ENCODE measurements at regions not wholly inside any gene's neighbourhood (a gene's known extent, or its start where the extent isn't known, plus 50 kb on each side); places are given as distances from the start of the nearest gene placed in this dataset.
"Not testable (repeated sequence)": the region's sequence is repeated elsewhere in the genome, so short reads cannot be mapped to it uniquely, and the experiment has no call there.

- DNase-seq: no peak
These were observed 88.0 kb upstream of the NAMPT start for GRCh38 chr7:106372595-106373318.

GRCh38 chr7:106372126-106372525, 87.3 kb upstream of the NAMPT start:
- no peak for DNase-seq

GRCh38 chr7:106371629-106372028, 86.8 kb upstream of the NAMPT start:
- peak in 1 of 3 experiments; percentile 19 for DNase-seq

GRCh38 chr7:106370542-106370941, 85.8 kb upstream of the NAMPT start:
- no peak for DNase-seq

- no peak for DNase-seq
These were observed 85.0 kb upstream of the NAMPT start for GRCh38 chr7:106369816-106370215.

- no peak for DNase-seq
These were observed 84.6 kb upstream of the NAMPT start for GRCh38 chr7:106369352-106369751.

GRCh38 chr7:106367664-106368063, 82.9 kb upstream of the NAMPT start:
- DNase-seq: no peak

GRCh38 chr7:106367018-106367420, 82.2 kb upstream of the NAMPT start:
- DNase-seq: peak; percentile 35 to 73 (median 53)

GRCh38 chr7:106365252-106366005, 80.6 kb upstream of the NAMPT start:
- DNase-seq: no peak

GRCh38 chr7:106362507-106362906, 77.7 kb upstream of the NAMPT start:
- not testable (repeated sequence) for DNase-seq

GRCh38 chr7:106358103-106358663, 73.4 kb upstream of the NAMPT start:
- no peak for DNase-seq

- no peak for DNase-seq
These were observed 72.9 kb upstream of the NAMPT start for GRCh38 chr7:106357675-106358074.

- no peak for DNase-seq
These were observed 70.0 kb upstream of the NAMPT start for GRCh38 chr7:106354822-106355221.

GRCh38 chr7:106353944-106354343, 69.2 kb upstream of the NAMPT start:
- no peak for DNase-seq

- DNase-seq: no peak
These were observed 63.4 kb upstream of the NAMPT start for GRCh38 chr7:106348231-106348630.

- no peak for DNase-seq
These were observed 62.5 kb upstream of the NAMPT start for GRCh38 chr7:106347229-106347833.

GRCh38 chr7:106346678-106347217, 62.0 kb upstream of the NAMPT start:
- DNase-seq: no peak

GRCh38 chr7:106346167-106346677, 61.4 kb upstream of the NAMPT start:
- DNase-seq: no peak

GRCh38 chr7:106345421-106346166, 60.8 kb upstream of the NAMPT start:
- no peak for DNase-seq

- no peak for DNase-seq
These were observed 60.1 kb upstream of the NAMPT start for GRCh38 chr7:106344861-106345260.

- DNase-seq: no peak
These were observed 59.4 kb upstream of the NAMPT start for GRCh38 chr7:106344211-106344610.

- not testable (repeated sequence) for DNase-seq
These were observed 57.3 kb upstream of the NAMPT start for GRCh38 chr7:106342049-106342448.

All from NCI-H1417 (cell line).